LNCaP clone FGC (cell line): ENCODE measurements at regions not wholly inside any gene's neighbourhood (a gene's known extent, or its start where the extent isn't known, plus 50 kb on each side); places are given as distances from the start of the nearest gene placed in this dataset.

Experiments
- DNase-seq: peaks from one replicate; pipeline ENCODE4 v3.0.0-alpha.2; 2011; ENCODE audit warnings: low read depth
- H3K4me3 ChIP-seq: 2 replicates; pipeline ENCODE4 v1.5.1; 2011; ENCODE audit warnings: mild to moderate bottlenecking, low read depth, low read length, control low read depth
- CTCF ChIP-seq: IDR thresholded peaks from 2 replicates; pipeline ENCODE4 v1.5.1; 2012; ENCODE audit warnings: mild to moderate bottlenecking; ENCODE audit not compliant: control insufficient read depth, insufficient read depth; ENCODE audit errors: extremely low read depth

GRCh38 chr15:38147246-38147645 lies 105.4 kb upstream of the SPRED1 start:
- no peak for DNase-seq
- no peak overlapping the region for H3K4me3 ChIP-seq
- no peak for TF ChIP-seq CTCF

DNA sequence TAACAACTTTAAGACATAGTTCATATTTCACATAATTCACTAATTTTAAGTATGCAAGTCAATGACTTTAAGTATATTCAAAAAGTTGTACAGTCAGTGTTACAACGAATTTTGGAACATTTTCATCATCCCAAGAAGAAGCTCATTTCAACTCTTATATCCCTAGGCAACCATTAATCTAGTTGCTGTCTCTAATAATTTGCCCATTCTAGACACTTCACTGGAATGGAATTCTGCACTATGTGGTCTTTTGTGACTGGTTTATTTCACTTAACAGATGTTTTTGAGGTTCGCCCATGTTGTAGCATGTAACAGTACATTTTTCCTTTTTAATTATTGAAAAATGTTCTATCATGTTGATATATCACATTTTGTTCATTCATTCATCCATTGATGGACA lies 104.2 kb upstream of the SPRED1 start:
- no peak for DNase-seq
- no peak for TF ChIP-seq CTCF
- no peak overlapping the region for H3K4me3 ChIP-seq

- DNase-seq: no peak
- TF ChIP-seq CTCF: no peak
- no peak overlapping the region for H3K4me3 ChIP-seq
These were observed 103.3 kb upstream of the SPRED1 start for GRCh38 chr15:38149315-38149714.

GRCh38 chr15:38150148-38150547 lies 102.5 kb upstream of the SPRED1 start:
- DNase-seq: no peak
- TF ChIP-seq CTCF: no peak

DNA sequence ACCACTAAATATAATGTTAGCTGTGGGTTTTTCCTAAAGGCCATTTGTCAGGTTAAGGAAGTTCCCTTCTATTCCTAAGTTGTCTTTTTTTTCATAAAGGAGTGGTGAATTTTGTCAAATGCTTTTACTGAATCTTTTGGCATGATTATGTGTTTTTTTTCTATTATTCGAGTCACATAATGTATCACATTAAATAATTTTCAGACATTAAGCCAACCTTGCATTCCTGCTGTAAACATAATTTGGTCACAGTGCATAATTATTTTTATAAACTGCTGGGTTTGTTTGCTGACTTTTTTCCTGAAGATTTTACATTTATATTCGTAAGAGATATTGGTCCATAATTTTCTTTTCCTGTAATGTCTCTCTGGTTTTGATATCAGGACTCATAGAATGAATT lies 101.8 kb upstream of the SPRED1 start:
- no peak overlapping the region for H3K4me3 ChIP-seq
- TF ChIP-seq CTCF: no peak
- no peak for DNase-seq

More at GRCh38 chr15:38150148-38150547, 102.5 kb upstream of the SPRED1 start:
- H3K4me3 ChIP-seq: no peak overlapping the region

DNA sequence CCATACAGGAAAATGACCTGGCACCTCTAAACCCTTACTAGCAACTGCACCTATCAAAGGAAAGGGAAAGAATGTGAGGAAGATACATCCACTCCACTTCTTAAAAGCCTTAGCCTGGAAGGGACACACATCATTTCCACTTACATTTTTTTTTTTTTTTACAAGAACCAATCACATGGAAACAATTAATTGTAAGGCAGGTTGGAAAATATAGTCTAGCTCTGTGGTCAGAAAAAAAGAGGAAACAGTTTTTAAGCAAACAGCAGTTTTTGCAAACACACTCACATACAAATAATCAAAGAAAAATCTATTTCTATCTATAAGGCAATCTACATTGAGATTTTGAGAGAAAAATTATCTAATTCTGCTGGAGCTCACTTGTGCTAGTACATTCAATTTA lies 98.9 kb upstream of the SPRED1 start:
- no peak for DNase-seq
- no peak for TF ChIP-seq CTCF
- H3K4me3 ChIP-seq: no peak overlapping the region

DNA sequence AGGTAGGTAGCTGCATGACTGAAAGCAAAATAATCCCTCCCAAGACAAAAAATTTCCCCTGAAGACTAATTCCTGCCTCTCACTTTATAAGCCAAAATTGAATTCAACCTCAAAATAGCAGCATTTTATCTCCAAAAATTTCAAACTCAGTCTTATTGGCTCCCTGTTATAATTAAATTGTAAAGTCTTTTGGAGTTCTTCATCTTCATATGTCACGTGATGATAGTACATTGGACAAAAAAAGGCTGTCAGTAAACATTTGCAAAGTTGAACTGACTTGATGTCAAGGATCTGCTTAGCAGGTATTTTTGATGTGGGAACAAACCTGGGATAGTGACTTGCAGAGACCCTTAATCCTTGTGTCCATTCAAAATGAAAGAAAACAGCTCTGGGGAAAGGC lies 98.4 kb upstream of the SPRED1 start:
- TF ChIP-seq CTCF: no peak
- no peak overlapping the region for H3K4me3 ChIP-seq
- no peak for DNase-seq
